CD4-positive, CD25-positive, alpha-beta regulatory T cell (primary cell): ENCODE measurements at regions not wholly inside any gene's neighbourhood (a gene's known extent, or its start where the extent isn't known, plus 50 kb on each side); places are given as distances from the start of the nearest gene placed in this dataset.

ENCODE experiments used
- ATAC-seq, 2 donors: fragments of 150-1000 bp; cut with Tn5 transposase; one replicate each; pipeline ENCODE4 v1.10.0; 2021; ENCODE audit warnings: low read depth in 2 of 2, moderate number of reproducible peaks in 2 of 2, moderate library complexity in 1 of 2
- DNase-seq, 3 donors: peaks; one replicate each; pipeline versions ENCODE4 v3.0.0 to v3.0.0-alpha.2; 2012 to 2022; ENCODE audit warnings: mixed read lengths in 1 of 3
- H3K27ac ChIP-seq: one replicate; pipeline ENCODE4 v1.7.0; 2013; ENCODE audit warnings: mild to moderate bottlenecking, low read length; ENCODE audit not compliant: insufficient read depth, poor library complexity, severe bottlenecking
- H3K27me3 ChIP-seq: one replicate; pipeline ENCODE4 v1.7.0; 2013; ENCODE audit warnings: low read length; ENCODE audit not compliant: control insufficient read depth, insufficient read depth
- H3K36me3 ChIP-seq: one replicate; pipeline ENCODE4 v1.7.0; 2013; ENCODE audit warnings: mild to moderate bottlenecking, low read length, moderate library complexity; ENCODE audit not compliant: control insufficient read depth, insufficient read depth
- H3K4me1 ChIP-seq: 2 replicates; pipeline ENCODE4 v1.7.0; 2013; ENCODE audit warnings: mild to moderate bottlenecking, low read length; ENCODE audit not compliant: insufficient read depth, control insufficient read depth, poor library complexity, severe bottlenecking
- H3K4me3 ChIP-seq: one replicate; pipeline ENCODE4 v1.7.0; 2013; ENCODE audit warnings: low read depth, mild to moderate bottlenecking, low read length, moderate library complexity
- H3K9me3 ChIP-seq, 2 experiments: 1 replicate in 1 of 2; 2 replicates in 1 of 2; pipeline ENCODE4 v1.7.0; 2013; ENCODE audit warnings: low read length in 2 of 2, mild to moderate bottlenecking in 1 of 2, moderate library complexity in 1 of 2; ENCODE audit not compliant: control insufficient read depth in 2 of 2
- H3K27ac Mint-ChIP-seq, 3 donors: one replicate each; pipeline ENCODE4 v1.8.0; 2020 to 2022; ENCODE audit warnings: mild to moderate bottlenecking in 3 of 3, mixed read lengths in 3 of 3, moderate library complexity in 2 of 3
- H3K27me3 Mint-ChIP-seq: one replicate; pipeline ENCODE4 v1.8.0; 2022; ENCODE audit warnings: mild to moderate bottlenecking, mixed read lengths
- H3K36me3 Mint-ChIP-seq: one replicate; pipeline ENCODE4 v1.8.0; 2020; ENCODE audit warnings: mixed read lengths
- H3K4me1 Mint-ChIP-seq, 4 donors: one replicate each; pipeline ENCODE4 v1.8.0; 2020 to 2022; ENCODE audit warnings: mixed read lengths in 4 of 4, mild to moderate bottlenecking in 1 of 4
- H3K4me3 Mint-ChIP-seq, 4 donors: one replicate each; pipeline ENCODE4 v1.8.0; 2020 to 2022; ENCODE audit warnings: mild to moderate bottlenecking in 4 of 4, mixed read lengths in 4 of 4, moderate library complexity in 3 of 4
- H3K9me3 Mint-ChIP-seq, 7 donors: one replicate each; pipeline ENCODE4 v1.8.0; 2020 to 2022; ENCODE audit warnings: mixed read lengths in 7 of 7, mild to moderate bottlenecking in 3 of 7, moderate library complexity in 2 of 7

DNA sequence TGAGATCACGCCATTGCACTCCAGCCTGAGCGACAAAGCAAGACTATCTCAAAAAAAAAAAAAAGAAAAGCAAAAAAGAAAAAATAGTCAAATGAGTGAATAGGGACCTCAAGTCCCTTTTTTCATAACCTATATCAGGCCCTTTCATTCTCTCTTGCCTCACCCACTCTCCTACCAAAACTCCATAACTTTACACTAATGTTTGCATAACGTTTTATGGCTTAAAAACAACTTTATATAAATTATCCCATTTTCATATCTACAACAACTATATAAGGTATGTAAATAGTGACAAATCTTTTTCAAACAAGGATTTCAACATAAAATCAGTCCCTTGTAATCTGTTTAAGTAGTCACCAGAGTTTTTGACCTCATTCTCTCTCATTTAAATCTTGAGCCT lies 56.9 kb upstream of the PIP5K1B start:
- Mint-ChIP-seq H3K9me3 (peaks cover 0 to 1% (median 0%) of the 10 kb centered on the region in 7 donors), H3K4me3 (no peak overlapping the region), H3K27ac (no peak overlapping the region), H3K4me1 (no peaks in the 10 kb centered on the region), H3K27me3 (peaks cover 23% of the 10 kb centered on the region), H3K36me3 (no peaks in the 10 kb centered on the region)
- no peaks in the 10 kb centered on the region for H3K9me3 ChIP-seq
- ATAC-seq, result no peak
- H3K27me3 ChIP-seq, result no peaks in the 10 kb centered on the region
- no peak overlapping the region for H3K4me3 ChIP-seq
- H3K27ac ChIP-seq, result no peak overlapping the region
- no peaks in the 10 kb centered on the region for H3K4me1 ChIP-seq
- H3K36me3 ChIP-seq, result no peaks in the 10 kb centered on the region
- no peak for DNase-seq

DNA sequence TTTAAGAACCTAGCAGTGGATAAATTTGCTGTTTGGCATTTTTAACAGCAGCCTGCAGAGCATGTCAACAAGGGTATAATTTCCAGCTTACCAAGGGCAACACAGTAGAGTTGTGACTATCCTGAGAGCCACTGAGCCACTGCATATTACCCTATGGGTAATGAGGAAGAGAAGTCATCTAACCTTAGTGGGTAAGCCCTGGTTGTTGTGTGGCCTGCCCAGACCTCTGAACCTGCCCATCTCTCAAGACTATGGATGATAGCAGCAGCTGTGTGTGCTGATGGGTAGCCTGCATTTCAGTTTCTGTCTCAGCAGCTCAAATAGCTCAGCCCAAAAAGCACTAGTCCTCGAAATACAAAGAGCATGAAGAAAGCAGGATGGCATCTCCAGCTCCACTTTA lies 56.1 kb upstream of the PIP5K1B start:
- Mint-ChIP-seq H3K9me3 (peaks cover 0 to 1% (median 0%) of the 10 kb centered on the region in 7 donors), H3K27ac (no peak overlapping the region), H3K27me3 (peaks cover 23% of the 10 kb centered on the region), H3K36me3 (no peaks in the 10 kb centered on the region), H3K4me3 (no peak overlapping the region), H3K4me1 (no peaks in the 10 kb centered on the region)
- Histone ChIP-seq H3K9me3 (no peaks in the 10 kb centered on the region), H3K27ac (no peak overlapping the region), H3K27me3 (peaks cover 2% of the 10 kb centered on the region), H3K36me3 (no peaks in the 10 kb centered on the region), H3K4me1 (no peaks in the 10 kb centered on the region), H3K4me3 (no peak overlapping the region)
- ATAC-seq (no peak), DNase-seq (no peak)

DNA sequence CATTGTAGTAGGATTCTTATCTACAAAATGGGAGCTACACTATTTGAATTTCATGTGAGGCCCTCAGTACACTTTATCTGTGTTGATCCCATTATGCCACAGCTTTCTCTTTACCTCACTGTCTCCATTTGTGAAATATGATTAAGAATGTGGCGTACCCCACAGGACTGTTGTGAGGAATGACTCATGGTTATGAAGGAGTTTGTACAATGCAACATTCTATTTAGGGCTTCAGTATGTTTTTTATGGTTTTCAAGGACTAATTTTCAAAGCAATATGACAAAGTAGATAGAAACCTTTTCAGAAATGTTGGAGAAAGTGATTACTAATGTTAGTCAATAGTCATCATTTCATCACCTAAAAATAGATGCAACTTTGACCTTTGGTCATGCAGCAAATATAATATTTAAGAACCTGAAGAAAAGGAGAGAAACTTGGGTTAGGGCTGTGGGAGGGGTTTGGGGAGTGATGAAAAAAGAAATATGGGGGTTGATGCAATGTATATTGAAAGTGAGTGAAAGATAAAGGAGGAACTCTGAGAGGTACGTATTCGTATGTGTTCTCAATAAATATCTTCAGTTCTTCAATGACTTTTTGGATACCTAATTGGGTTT lies 53.7 kb upstream of the PIP5K1B start:
- no peaks in the 10 kb centered on the region for H3K9me3 ChIP-seq
- H3K27me3 Mint-ChIP-seq, result peaks cover 23% of the 10 kb centered on the region

DNA sequence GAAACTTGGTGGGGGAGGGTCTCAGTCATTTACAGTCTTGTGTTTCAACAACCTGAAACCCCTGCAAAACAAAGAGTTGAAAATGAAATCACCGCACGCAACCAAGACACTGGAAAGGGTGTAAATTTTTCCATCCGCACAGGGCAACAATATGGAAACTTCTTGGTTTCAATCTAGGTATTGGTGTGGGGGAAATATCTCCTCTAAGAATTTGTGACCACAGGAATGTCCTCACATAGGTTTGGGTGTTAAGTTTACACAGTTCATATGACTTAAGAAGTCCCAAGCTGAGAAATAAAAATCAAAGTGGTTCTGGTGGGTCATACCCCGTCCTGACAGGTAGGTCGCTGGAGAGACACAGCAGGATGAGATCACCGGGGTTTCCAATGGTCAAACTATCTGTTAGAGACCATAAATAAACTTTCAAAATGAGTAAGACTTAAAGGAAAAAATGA lies 51.9 kb upstream of the PIP5K1B start:
- no peaks in the 10 kb centered on the region for H3K9me3 ChIP-seq
- Mint-ChIP-seq H3K9me3 (peaks cover 0 to under 1% (median 0%) of the 10 kb centered on the region in 7 donors), H3K27ac (no peak overlapping the region), H3K27me3 (peaks cover 29% of the 10 kb centered on the region), H3K36me3 (no peaks in the 10 kb centered on the region), H3K4me1 (no peaks in the 10 kb centered on the region), H3K4me3 (no peak overlapping the region)
- H3K27ac ChIP-seq, result no peak overlapping the region
- no peak overlapping the region for H3K4me3 ChIP-seq
- DNase-seq (peak in 1 of 3 donors; percentile 15), ATAC-seq (no peak)
- H3K27me3 ChIP-seq, result peaks cover 12% of the 10 kb centered on the region
- H3K4me1 ChIP-seq, result no peaks in the 10 kb centered on the region
- H3K36me3 ChIP-seq, result no peaks in the 10 kb centered on the region

More for the DNA sequence above, 53.7 kb upstream of the PIP5K1B start:
- ATAC-seq (no peak), DNase-seq (no peak)
- H3K27ac Mint-ChIP-seq, result no peak overlapping the region
- no peaks in the 10 kb centered on the region for H3K36me3 ChIP-seq
- H3K4me1 Mint-ChIP-seq, result no peaks in the 10 kb centered on the region
- H3K4me3 ChIP-seq, result no peak overlapping the region
- no peaks in the 10 kb centered on the region for H3K36me3 Mint-ChIP-seq
- peaks cover 10% of the 10 kb centered on the region for H3K27me3 ChIP-seq
- peaks cover 0 to 1% (median 0%) of the 10 kb centered on the region in 7 donors for H3K9me3 Mint-ChIP-seq
- no peak overlapping the region for H3K27ac ChIP-seq
- H3K4me1 ChIP-seq, result no peaks in the 10 kb centered on the region
- no peak overlapping the region for H3K4me3 Mint-ChIP-seq

DNA sequence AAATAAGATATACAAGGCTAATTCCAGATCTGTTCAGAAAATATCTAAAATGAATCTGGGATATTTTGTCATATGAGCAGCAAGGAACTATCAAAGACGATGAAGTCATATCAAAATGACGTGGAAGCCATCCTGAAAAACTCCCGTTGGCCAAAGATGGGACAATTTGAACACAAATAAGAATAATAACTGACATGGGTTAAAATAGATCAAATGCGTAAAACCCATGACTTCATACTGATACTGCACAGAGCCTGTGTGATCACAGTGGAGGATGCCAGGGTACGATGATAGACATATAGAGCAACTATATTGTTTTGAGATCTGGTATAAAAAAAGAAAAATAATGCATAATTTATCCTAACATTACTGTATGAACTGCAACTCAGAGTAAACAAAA lies 51.0 kb upstream of the PIP5K1B start:
- H3K27me3 Mint-ChIP-seq, result peaks cover 29% of the 10 kb centered on the region
- no peak for ATAC-seq

More for the DNA sequence above, 51.0 kb upstream of the PIP5K1B start:
- H3K4me1 Mint-ChIP-seq, result no peaks in the 10 kb centered on the region
- Histone ChIP-seq H3K27me3 (peaks cover 12% of the 10 kb centered on the region), H3K36me3 (no peaks in the 10 kb centered on the region), H3K4me3 (no peak overlapping the region), H3K4me1 (no peaks in the 10 kb centered on the region), H3K9me3 (no peaks in the 10 kb centered on the region), H3K27ac (no peak overlapping the region)
- H3K27ac Mint-ChIP-seq, result no peak overlapping the region
- no peaks in the 10 kb centered on the region for H3K36me3 Mint-ChIP-seq
- no peaks in the 10 kb centered on the region for H3K9me3 Mint-ChIP-seq
- DNase-seq, result no peak
- H3K4me3 Mint-ChIP-seq, result no peak overlapping the region
